ENCODE measurements at regions not wholly inside any gene's neighbourhood (a gene's known extent, or its start where the extent isn't known, plus 50 kb on each side); places are given as distances from the start of the nearest gene placed in this dataset.
"Not testable (repeated sequence)": the region's sequence is repeated elsewhere in the genome, so short reads cannot be mapped to it uniquely, and the experiment has no call there.

DNA sequence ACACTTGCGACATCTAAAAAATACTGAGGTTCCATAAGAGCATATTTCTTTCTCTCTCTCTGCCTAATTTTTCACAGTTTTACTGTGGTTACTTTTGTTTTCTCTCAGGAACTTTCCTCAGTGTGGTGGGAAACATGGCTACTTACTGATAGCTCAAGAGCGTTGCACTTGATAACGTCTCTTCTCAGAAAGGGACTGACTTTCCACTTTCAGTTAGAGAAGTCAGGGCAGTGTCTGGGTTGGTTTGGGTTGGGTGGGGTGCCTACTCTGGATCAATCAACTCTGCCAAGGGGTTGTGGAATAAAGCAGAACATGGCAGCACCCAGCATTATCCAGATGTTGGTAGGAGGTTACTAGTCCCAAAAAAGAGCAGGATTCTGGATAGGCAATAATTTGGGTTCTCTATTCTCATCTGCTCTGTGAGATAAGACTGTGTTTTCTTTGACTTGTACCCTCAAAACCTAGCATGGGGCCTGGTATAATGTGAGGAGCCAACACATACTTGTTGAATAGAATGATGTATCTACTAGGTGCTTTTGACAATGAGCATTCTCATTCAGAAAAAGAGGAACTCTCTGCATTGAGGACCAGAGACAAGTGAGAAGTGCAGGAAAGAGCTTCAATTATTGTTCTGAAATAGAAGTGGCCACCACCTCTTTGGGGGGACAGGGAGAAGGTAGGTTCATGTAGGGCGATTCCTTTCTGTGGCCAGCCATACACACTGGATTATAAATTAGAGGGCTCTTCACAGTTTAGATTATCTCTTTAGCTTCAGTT lies 315.7 kb downstream of the REEP3 start:
- TF ChIP-seq, protein P1, sequence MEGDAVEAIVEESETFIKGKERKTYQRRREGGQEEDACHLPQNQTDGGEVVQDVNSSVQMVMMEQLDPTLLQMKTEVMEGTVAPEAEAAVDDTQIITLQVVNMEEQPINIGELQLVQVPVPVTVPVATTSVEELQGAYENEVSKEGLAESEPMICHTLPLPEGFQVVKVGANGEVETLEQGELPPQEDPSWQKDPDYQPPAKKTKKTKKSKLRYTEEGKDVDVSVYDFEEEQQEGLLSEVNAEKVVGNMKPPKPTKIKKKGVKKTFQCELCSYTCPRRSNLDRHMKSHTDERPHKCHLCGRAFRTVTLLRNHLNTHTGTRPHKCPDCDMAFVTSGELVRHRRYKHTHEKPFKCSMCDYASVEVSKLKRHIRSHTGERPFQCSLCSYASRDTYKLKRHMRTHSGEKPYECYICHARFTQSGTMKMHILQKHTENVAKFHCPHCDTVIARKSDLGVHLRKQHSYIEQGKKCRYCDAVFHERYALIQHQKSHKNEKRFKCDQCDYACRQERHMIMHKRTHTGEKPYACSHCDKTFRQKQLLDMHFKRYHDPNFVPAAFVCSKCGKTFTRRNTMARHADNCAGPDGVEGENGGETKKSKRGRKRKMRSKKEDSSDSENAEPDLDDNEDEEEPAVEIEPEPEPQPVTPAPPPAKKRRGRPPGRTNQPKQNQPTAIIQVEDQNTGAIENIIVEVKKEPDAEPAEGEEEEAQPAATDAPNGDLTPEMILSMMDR (IDR thresholded peaks at IDR 0.05; ENCODE audit: low read depth, low read length): no peak
- no peak for DNase-seq
- no peaks in the 10 kb centered on the region for H3K36me3 ChIP-seq
- H3K27ac ChIP-seq: no peak overlapping the region
- peaks cover 35% of the 10 kb centered on the region for H3K27me3 ChIP-seq (ENCODE audit: insufficient read depth, low read depth, severe bottlenecking)
- no peak overlapping the region for H3K4me3 ChIP-seq (ENCODE audit: low read depth, low read length)
- no peaks in the 10 kb centered on the region for H3K9me3 ChIP-seq (ENCODE audit: severe bottlenecking)

DNA sequence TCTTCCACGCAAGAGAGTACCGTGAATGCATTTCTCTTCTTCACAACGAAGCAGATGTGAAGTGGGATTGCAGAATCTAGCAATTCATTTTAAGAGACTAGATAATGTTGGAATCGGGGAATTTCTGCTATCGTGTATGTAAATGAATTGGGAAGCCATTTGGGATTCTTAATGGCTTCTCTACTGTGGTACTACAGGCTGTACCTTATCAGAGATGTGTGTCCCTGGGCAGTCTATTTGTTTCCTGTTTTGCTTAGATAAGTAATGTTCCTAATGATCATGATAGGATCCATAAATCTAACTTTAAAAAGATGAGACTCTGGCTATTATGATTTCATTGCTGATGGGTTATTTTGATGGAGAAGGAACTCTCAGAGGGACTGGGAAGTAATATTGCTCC lies 320.6 kb downstream of the REEP3 start:
- no peaks in the 10 kb centered on the region for H3K36me3 ChIP-seq
- peaks cover 39% of the 10 kb centered on the region for H3K27me3 ChIP-seq (ENCODE audit: insufficient read depth, low read depth, severe bottlenecking)
- no peaks in the 10 kb centered on the region for H3K9me3 ChIP-seq (ENCODE audit: severe bottlenecking)
- H3K4me3 ChIP-seq (ENCODE audit: low read depth, low read length): no peak overlapping the region
- no peak for DNase-seq
- TF ChIP-seq, protein P1 (IDR thresholded peaks at IDR 0.05; ENCODE audit: low read depth, low read length): no peak
- H3K27ac ChIP-seq: no peak overlapping the region

DNA sequence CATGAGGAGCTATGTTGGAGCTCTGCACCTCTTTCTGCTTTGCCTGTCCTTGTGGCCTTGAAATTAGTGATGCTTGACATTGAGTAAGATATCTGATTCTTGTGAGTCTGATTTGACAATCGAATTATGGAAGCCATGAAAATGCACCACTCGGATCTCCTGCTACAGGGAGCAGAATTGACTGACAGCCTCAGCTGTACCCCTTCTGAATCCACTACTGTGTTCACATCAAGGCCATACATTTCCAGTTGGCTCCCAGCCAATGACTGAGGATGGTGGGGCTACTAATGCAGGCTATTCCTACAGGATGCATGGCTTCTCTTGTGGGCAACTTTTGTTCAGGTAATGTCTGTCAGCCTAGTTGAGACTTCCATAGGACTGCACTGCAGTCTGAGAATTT lies 321.9 kb downstream of the REEP3 start:
- H3K27me3 ChIP-seq (ENCODE audit: insufficient read depth, low read depth, severe bottlenecking): peaks cover 35% of the 10 kb centered on the region
- DNase-seq: no peak
- TF ChIP-seq, protein P1 (IDR thresholded peaks at IDR 0.05; ENCODE audit: low read depth, low read length): no peak

DNA sequence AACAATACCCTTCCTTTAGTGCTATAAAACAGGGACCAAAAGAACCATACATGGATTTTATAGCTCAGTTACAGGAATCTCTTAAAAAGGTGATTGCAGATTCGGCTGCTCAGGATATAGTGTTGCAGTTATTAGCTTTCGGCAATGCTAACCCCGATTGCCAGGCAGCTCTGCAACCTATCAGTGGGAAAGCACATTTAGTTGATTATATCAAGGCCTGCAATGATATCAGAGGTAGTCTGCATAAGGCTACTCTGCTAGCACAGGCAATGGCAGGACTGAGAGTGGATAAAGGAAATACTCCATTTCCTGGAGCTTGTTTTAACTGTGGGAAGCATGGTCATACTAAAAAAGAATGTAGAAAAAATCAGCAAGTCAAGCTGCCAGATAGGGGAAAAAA lies 327.7 kb downstream of the REEP3 start:
- H3K36me3 ChIP-seq; H3K4me3 ChIP-seq (ENCODE audit: low read depth, low read length); H3K9me3 ChIP-seq (ENCODE audit: severe bottlenecking); DNase-seq; H3K27ac ChIP-seq: not testable (repeated sequence)
- peaks cover 15% of the 10 kb centered on the region for H3K27me3 ChIP-seq (ENCODE audit: insufficient read depth, low read depth, severe bottlenecking)

More for the DNA sequence above, 321.9 kb downstream of the REEP3 start:
- no peak overlapping the region for H3K27ac ChIP-seq
- no peak overlapping the region for H3K4me3 ChIP-seq (ENCODE audit: low read depth, low read length)
- no peaks in the 10 kb centered on the region for H3K36me3 ChIP-seq
- H3K9me3 ChIP-seq (ENCODE audit: severe bottlenecking): peaks cover 3% of the 10 kb centered on the region

DNA sequence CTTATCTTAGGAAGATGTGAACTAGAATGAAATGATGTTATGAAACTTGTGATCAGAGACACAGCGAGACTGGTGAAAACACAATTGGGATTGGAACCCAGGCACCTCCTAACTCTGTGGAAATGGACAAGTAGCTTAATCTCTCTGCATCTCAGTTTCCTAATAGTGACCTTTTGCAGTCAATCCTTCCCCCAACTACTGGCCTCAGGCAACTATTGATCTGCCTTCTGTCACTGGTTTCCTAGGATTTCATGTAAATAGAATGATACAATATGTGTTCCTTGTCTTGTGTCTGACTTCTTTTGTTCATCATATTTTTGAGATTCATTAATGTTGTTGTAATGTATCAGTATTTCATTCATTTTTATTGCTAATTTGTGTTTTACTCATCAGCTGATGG lies 341.7 kb downstream of the REEP3 start:
- peaks cover under 1% of the 10 kb centered on the region for H3K27me3 ChIP-seq (ENCODE audit: insufficient read depth, low read depth, severe bottlenecking)
- DNase-seq: no peak
- no peak overlapping the region for H3K4me3 ChIP-seq (ENCODE audit: low read depth, low read length)
- peaks cover 2% of the 10 kb centered on the region for H3K9me3 ChIP-seq (ENCODE audit: severe bottlenecking)
- no peaks in the 10 kb centered on the region for H3K36me3 ChIP-seq
- TF ChIP-seq, protein P1 (IDR thresholded peaks at IDR 0.05; ENCODE audit: low read depth, low read length): no peak
- no peak overlapping the region for H3K27ac ChIP-seq

DNA sequence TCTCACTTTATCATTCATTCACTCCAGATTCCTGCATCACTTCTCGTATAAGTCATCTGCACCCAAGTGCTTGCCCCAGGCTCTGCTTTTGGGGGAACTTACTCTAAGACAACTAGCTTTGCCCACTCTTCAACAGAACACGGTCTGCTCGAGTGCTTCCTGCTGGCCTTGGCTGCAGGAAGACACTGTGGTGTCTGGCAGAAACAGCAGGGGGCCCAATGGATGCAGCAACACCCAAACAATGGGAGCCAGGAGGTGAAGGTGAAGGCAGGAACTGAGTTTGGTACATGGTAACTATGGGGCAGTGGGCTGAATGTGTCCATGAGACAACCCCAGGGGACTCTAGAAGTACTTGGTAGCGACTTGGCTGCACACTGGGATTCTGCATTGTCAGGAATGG lies 344.0 kb downstream of the REEP3 start:
- Histone ChIP-seq H3K36me3 (no peaks in the 10 kb centered on the region), H3K27me3 (ENCODE audit: insufficient read depth, low read depth, severe bottlenecking) (no peaks in the 10 kb centered on the region), H3K4me3 (ENCODE audit: low read depth, low read length) (no peak overlapping the region), H3K27ac (no peak overlapping the region), H3K9me3 (ENCODE audit: severe bottlenecking) (no peaks in the 10 kb centered on the region)
- DNase-seq: no peak
- TF ChIP-seq, protein P1 (IDR thresholded peaks at IDR 0.05; ENCODE audit: low read depth, low read length): no peak
